Umbilical cord (tissue), 1 donor: ENCODE measurements at regions not wholly inside any gene's neighbourhood (a gene's known extent, or its start where the extent isn't known, plus 50 kb on each side); places are given as distances from the start of the nearest gene placed in this dataset.
A peak's percentile ranks its signal among the peaks of the same experiment; 100 is the strongest.

Source experiments
- DNase-seq: peaks from one replicate; pipeline ENCODE4 v3.0.0-alpha.2; 2015; ENCODE audit warnings: low spot score

- DNase-seq: no peak
Observed at GRCh38 chr9:13603921-13604320, 324.4 kb upstream of the MPDZ start.

GRCh38 chr9:13598738-13599137 lies 319.2 kb upstream of the MPDZ start:
- DNase-seq: no peak

GRCh38 chr9:13597427-13597826 lies 317.9 kb upstream of the MPDZ start:
- DNase-seq: no peak

GRCh38 chr9:13597004-13597403 lies 317.5 kb upstream of the MPDZ start:
- no peak for DNase-seq

GRCh38 chr9:13596383-13596970 lies 317.0 kb upstream of the MPDZ start:
- DNase-seq: no peak

- DNase-seq: no peak
Observed at GRCh38 chr9:13590996-13591395, 311.5 kb upstream of the MPDZ start.

GRCh38 chr9:13589034-13589737 lies 309.7 kb upstream of the MPDZ start:
- DNase-seq: no peak

GRCh38 chr9:13588151-13589033 lies 308.9 kb upstream of the MPDZ start:
- DNase-seq: peak; percentile 69

- no peak for DNase-seq
Observed at GRCh38 chr9:13587571-13587970, 308.1 kb upstream of the MPDZ start.

- DNase-seq: no peak
Observed at GRCh38 chr9:13586587-13587374, 307.3 kb upstream of the MPDZ start.

- no peak for DNase-seq
Observed at GRCh38 chr9:13580760-13581159, 301.3 kb upstream of the MPDZ start.

GRCh38 chr9:13580131-13580530 lies 300.6 kb upstream of the MPDZ start:
- DNase-seq: no peak

GRCh38 chr9:13576101-13576500 lies 296.6 kb upstream of the MPDZ start:
- DNase-seq: no peak

GRCh38 chr9:13575558-13575957 lies 296.1 kb upstream of the MPDZ start:
- DNase-seq: no peak

- peak; percentile 70 for DNase-seq
Observed at GRCh38 chr9:13570068-13570974, 290.8 kb upstream of the MPDZ start.

GRCh38 chr9:13569602-13570067 lies 290.1 kb upstream of the MPDZ start:
- DNase-seq: no peak

GRCh38 chr9:13568841-13569601 lies 289.5 kb upstream of the MPDZ start:
- DNase-seq: peak; percentile 54

- peak; percentile 27 for DNase-seq
Observed at GRCh38 chr9:13568405-13568804, 288.9 kb upstream of the MPDZ start.

- DNase-seq: no peak
Observed at GRCh38 chr9:13567833-13568232, 288.3 kb upstream of the MPDZ start.

GRCh38 chr9:13557746-13558145 lies 278.3 kb upstream of the MPDZ start:
- DNase-seq: no peak
